NOMO-1 (cell line): ENCODE measurements at regions not wholly inside any gene's neighbourhood (a gene's known extent, or its start where the extent isn't known, plus 50 kb on each side); places are given as distances from the start of the nearest gene placed in this dataset.

ENCODE experiments used
- DNase-seq, 2 experiments: peaks; one replicate each; lab custom pipeline; 2025; ENCODE audit not compliant: unreplicated experiment in 2 of 2; lab: John Stamatoyannopoulos, UW

- no peak for DNase-seq
Observed at GRCh38 chr5:96079962-96080361, 118.3 kb upstream of the ELL2 start.

DNA sequence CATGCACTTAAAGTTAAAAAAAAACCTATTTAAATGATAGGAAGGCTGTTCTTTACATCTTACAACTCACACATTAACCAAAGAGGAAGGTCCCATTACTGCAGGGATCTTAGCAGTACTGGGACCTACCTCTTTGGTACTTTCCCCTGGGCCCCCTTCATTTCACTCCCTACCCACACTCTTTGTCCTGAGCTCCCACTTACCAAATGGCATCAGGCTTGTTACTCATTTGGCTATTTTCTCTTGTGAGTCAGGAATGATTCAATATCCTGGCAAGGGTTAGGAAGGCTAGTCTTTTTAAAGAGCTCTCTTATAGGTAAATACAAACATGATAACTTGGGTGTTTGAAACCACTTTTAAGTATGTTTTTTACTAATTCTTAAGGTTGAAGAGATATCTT is 117.4 kb upstream of the ELL2 start:
- no peak for DNase-seq

DNA sequence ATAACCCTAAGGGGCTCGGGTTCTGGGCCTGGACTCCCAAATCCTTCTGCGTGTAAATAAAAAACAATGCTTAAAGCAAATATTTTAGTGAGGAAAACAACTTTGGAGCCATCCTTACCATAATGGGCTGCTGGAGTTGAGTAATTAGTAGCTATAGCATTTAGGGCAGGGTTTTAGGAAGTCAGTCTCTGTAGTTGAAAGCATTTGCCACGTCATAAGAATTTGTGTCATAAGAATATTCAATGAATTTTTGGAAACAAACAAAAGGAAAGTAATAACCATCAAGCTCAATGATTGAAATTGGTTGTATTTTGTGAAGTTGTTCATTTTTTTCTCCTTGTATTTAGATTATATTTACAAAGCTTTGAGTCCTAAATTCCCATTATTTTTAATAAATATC is 114.8 kb upstream of the ELL2 start:
- peak in 1 of 2 experiments; percentile 35 for DNase-seq

DNA sequence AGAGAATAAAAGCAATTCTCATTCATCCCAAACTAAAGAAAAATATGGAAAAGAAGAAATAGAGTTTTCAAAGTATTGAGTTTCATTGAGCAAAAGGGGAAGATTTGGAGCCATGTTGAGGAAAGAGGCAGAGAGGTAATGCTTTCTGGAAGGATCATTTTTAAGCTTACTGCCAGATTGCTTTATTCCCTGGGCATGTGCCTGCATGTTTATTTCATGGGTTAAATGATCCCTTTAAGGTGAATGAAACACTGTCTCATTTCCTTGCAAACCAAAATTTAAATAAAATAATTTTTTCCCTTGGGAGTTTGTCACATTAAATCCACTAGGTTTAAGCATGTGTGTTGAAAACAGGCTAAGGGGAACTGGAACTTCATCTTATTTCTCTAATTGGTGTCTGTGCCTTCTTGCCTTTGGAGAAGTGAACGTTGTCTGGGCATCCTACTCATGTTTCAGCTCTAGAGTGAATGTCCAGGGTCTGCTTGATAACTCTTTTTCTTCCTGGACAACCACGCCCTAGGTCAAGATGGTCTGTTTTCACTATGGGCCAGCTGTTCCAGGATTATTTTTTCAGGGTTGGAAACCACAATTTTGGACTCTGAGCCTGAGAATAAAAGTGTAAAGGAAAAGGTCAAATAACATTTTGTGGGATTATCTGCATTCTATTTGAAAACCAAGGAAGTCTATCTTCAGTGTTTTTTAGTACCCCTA is 114.1 kb upstream of the ELL2 start:
- DNase-seq = peak in 1 of 2 experiments; percentile 50

- no peak for DNase-seq
Observed at GRCh38 chr5:96074870-96075269, 113.2 kb upstream of the ELL2 start.

DNA sequence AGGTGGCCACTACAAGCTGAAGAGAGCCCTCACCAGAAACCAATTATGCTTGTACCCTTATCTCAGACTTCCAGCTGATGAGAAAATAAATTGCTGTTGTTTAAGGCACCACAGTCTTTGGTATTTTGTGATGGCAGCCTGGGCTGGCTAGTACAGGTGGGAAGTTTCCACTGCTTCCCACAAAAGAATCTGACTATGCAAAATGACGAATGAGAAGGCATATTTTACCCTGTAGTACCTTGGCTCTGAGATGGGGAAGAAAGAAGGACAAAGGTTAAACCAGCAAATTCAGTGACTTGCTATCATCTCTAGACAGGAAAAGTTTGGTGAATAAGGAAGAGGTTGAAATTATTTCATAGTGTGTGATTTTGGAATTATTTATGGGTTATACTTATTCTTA is 112.8 kb upstream of the ELL2 start:
- no peak for DNase-seq

- no peak for DNase-seq
Observed at GRCh38 chr5:96072791-96073165, 111.1 kb upstream of the ELL2 start.

DNA sequence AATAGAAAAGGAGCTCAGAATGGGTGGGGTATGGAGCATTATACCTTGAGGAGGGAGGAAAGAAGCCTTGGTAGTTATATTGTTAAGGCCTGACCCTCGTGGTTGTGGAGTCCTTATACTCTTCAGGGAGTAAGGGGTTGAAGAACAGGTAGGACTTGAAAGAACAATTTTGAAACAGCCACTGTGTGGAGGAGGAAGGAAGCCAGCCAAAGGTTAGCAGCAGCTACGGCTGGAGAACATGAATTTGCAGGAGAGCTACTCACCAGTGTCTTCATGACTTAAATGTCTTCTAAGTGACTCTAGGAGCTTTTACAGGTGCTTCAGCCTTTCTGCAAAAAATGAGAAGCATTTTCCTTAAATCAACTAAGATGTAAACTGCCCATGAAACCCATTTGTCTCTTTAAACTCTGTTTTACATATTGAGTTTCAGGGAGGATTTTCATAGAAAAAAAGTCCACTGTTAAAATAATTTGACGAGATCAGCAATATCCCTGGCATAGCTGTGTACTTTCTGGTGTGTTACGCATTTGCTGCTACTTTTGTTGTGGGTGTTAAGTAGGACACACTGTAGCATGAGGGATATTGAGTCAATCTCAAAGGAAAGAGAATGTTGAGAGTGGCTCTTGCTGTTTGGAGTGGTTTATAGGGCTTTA is 110.6 kb upstream of the ELL2 start:
- peak in 1 of 2 experiments; percentile 16 for DNase-seq

GRCh38 chr5:96070622-96071225 is 109.1 kb upstream of the ELL2 start:
- DNase-seq = peak; percentile 60 to 81

DNA sequence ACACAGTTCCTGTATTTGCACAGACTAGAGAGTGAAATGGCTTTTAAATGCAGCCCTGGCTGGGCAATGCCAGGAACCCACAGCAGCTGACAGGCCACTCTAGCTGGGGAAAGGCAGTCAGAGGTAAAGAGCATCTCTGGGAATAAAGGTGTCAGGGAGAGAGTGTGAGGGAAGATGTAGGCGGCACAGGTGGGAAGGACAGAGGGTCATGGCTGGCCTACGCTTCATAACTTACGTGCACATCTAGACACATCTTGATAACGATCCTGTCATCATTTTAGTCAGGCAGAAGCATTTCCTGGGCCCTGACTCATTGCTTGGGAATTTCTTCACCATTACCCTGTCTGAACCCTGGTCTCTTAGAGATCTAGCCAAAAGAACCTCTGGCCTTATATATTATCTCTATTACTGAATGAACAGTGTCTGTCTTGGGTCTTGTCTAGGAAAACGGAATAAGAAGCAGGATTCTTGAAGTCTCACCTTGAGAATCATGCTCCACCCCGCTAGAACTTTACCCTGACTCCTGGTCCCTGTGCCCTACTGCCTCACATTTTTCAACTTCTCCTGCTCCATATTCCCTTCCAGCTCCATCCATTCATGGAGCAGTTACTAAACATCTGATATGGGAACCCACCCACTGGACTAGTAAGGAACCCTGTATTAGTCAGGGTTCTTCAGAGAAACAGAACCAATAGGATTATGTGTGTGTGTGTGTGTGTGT is 106.4 kb upstream of the ELL2 start:
- DNase-seq = no peak

DNA sequence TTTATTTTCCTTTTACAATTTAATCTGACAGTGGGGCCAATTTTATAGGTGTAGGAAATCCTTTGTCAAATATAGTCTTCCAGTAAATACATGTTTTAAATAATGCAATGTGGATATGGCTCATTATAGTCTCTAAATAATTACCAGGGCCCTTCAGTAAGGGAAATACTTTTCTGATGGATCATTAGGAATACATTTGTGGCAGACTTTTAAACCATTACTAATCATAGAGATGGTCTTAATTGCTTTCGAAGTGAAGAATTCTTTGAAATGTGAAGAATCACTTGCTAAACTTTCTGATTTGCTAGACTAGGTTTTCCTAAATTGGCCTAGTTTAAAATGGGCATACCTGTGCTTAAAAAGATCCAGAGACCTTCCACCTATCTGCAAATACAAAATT is 105.6 kb upstream of the ELL2 start:
- DNase-seq = no peak

GRCh38 chr5:96066386-96066719 is 104.7 kb upstream of the ELL2 start:
- DNase-seq = no peak

GRCh38 chr5:96065685-96066385 is 104.2 kb upstream of the ELL2 start:
- peak in 1 of 2 experiments; percentile 5 for DNase-seq

DNA sequence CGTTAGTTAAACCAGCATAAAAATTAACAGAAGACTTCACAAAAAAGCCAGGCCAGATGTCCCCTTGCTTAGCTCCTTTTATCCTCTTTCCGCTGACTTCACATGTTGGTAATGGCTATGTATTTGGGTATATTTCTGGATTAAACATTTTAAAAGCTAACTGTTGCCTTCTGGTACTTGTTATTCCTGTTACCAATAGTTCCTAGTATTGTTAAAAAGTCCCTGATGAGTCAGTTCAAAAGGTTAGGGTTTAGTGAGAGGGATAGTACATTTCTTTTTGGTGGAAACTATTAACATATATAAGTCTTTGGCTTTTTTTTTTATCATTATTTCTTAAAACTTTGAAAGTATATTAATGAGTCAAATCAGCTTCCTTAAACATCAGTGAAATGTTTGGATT is 103.2 kb upstream of the ELL2 start:
- no peak for DNase-seq

DNA sequence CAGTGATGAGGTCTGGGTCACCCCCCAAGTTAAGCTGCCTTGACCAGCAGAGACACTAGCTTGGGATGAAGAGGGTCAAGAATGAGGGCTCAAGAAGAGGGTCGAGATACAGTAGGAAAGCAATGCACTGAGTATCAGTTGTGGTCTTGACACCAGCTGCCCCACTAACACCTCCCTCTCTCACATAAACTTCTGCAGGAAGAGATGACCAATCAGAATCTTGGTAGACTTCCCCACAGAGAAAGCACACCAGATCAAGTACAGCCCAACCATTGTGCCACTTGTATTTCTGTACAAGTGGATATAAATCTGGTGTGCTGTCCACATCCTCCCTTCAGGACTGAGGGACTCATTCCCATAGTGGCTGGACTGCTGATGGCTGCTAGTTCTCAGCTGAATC is 101.2 kb upstream of the ELL2 start:
- no peak for DNase-seq

GRCh38 chr5:96058084-96058483 is 96.4 kb upstream of the ELL2 start:
- no peak for DNase-seq

GRCh38 chr5:96054311-96055030 is 92.8 kb upstream of the ELL2 start:
- DNase-seq = peak in 1 of 2 experiments; percentile 12

GRCh38 chr5:96053063-96053735 is 91.5 kb upstream of the ELL2 start:
- no peak for DNase-seq

GRCh38 chr5:96052374-96052773 is 90.7 kb upstream of the ELL2 start:
- no peak for DNase-seq

DNA sequence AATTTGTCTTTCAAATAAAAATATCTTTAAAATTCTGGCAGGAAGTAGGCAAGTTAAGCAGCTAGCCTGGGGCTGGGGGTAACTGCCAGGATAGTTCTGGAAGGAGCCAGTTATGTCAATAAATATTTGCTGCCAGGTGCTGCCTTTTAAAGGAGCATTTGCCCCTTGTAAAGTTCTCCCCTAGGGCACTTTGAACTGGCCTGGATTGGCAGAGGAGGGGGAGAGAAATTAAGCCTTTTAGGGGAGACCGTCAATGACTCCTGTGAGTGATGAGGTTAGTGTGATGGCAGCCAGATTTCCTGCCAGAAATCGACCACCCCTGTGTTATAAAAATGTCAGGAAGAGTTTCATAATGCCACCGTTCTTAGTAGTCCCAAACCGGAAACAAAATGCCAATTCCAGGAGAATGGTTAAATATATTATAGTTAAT is 89.8 kb upstream of the ELL2 start:
- no peak for DNase-seq
